ENCODE measurements at regions not wholly inside any gene's neighbourhood (a gene's known extent, or its start where the extent isn't known, plus 50 kb on each side); places are given as distances from the start of the nearest gene placed in this dataset.
A peak's percentile ranks its signal among the peaks of the same experiment; 100 is the strongest.
"Not testable (repeated sequence)": the region's sequence is repeated elsewhere in the genome, so short reads cannot be mapped to it uniquely, and the experiment has no call there.

GRCh38 chr2:91599000-91599399 lies 2907.5 kb downstream of the RPIA start:
- H3K4me3 Mint-ChIP-seq; intact Hi-C loops (cut with micrococcal nuclease); H3K27me3 Mint-ChIP-seq (ENCODE audit: insufficient read depth); H3K9me3 Mint-ChIP-seq; H3K36me3 Mint-ChIP-seq (ENCODE audit: low read depth); H3K4me1 Mint-ChIP-seq (ENCODE audit: low read depth); DNase-seq (ENCODE audit: low spot score); H3K27ac Mint-ChIP-seq: not testable (repeated sequence)

GRCh38 chr2:91602860-91603259 lies 2911.4 kb downstream of the RPIA start:
- DNase-seq (ENCODE audit: low spot score); H3K27me3 Mint-ChIP-seq (ENCODE audit: insufficient read depth); H3K9me3 Mint-ChIP-seq; H3K36me3 Mint-ChIP-seq (ENCODE audit: low read depth); H3K4me1 Mint-ChIP-seq (ENCODE audit: low read depth); H3K27ac Mint-ChIP-seq; H3K4me3 Mint-ChIP-seq; intact Hi-C loops (cut with micrococcal nuclease): not testable (repeated sequence)

GRCh38 chr2:91603996-91604395 lies 2912.5 kb downstream of the RPIA start:
- H3K4me3 Mint-ChIP-seq; H3K27me3 Mint-ChIP-seq (ENCODE audit: insufficient read depth); intact Hi-C loops (cut with micrococcal nuclease); H3K27ac Mint-ChIP-seq; H3K4me1 Mint-ChIP-seq (ENCODE audit: low read depth); H3K9me3 Mint-ChIP-seq; DNase-seq (ENCODE audit: low spot score); H3K36me3 Mint-ChIP-seq (ENCODE audit: low read depth): not testable (repeated sequence)

- DNase-seq (ENCODE audit: low spot score); H3K36me3 Mint-ChIP-seq (ENCODE audit: low read depth); intact Hi-C loops (cut with micrococcal nuclease); H3K27ac Mint-ChIP-seq; H3K4me1 Mint-ChIP-seq (ENCODE audit: low read depth); H3K27me3 Mint-ChIP-seq (ENCODE audit: insufficient read depth); H3K9me3 Mint-ChIP-seq; H3K4me3 Mint-ChIP-seq: not testable (repeated sequence)
These were observed 2913.2 kb downstream of the RPIA start for GRCh38 chr2:91604629-91605028.

DNA sequence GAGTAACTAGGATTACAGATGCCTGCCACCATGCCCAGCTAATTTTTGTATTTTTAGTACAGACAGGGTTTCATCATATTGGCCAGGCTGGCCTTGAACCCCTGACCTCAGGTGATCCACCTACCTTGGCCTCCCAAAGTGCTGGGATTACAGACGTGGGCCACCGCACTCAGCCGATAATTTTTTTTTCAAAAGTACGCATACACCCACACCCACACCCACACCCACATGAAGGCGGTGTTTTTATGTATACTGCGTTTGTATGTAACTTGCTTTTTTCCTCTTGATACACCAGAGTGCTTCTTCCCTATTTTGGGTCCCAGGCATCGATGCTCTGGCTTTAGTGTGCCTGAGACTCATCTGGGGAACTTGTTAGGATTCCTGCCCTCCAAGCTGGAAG lies 2932.3 kb downstream of the RPIA start:
- H3K27ac Mint-ChIP-seq; H3K27me3 Mint-ChIP-seq (ENCODE audit: insufficient read depth); H3K4me3 Mint-ChIP-seq; DNase-seq (ENCODE audit: low spot score); H3K9me3 Mint-ChIP-seq; intact Hi-C loops (cut with micrococcal nuclease); H3K4me1 Mint-ChIP-seq (ENCODE audit: low read depth); H3K36me3 Mint-ChIP-seq (ENCODE audit: low read depth): not testable (repeated sequence)

- H3K9me3 Mint-ChIP-seq; H3K4me3 Mint-ChIP-seq; H3K27ac Mint-ChIP-seq; H3K4me1 Mint-ChIP-seq (ENCODE audit: low read depth); intact Hi-C loops (cut with micrococcal nuclease); H3K36me3 Mint-ChIP-seq (ENCODE audit: low read depth); H3K27me3 Mint-ChIP-seq (ENCODE audit: insufficient read depth); DNase-seq (ENCODE audit: low spot score): not testable (repeated sequence)
These were observed 2937.0 kb downstream of the RPIA start for GRCh38 chr2:91628471-91628870.

DNA sequence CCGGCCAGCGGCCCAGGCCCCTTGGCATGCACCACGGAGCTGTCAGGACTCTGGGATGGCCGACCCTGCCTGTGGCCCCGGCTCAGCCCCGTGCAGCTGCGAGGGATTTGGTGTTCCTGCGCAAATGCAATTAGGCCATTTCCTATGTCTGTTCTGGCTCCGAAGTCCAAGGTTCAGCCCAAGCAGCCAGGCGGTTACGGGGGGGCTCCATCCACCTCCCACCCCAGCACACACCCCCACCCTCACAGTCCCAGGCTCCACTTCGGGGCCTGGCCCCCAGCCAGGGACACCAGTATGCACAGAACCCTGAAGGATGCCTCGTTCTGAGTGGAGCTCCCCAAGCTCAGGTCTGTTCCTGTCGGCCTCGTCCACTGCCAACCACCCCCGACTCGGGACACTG lies 2965.7 kb downstream of the RPIA start:
- H3K4me1 Mint-ChIP-seq (ENCODE audit: low read depth); H3K27me3 Mint-ChIP-seq (ENCODE audit: insufficient read depth); H3K4me3 Mint-ChIP-seq; intact Hi-C loops (cut with micrococcal nuclease); H3K36me3 Mint-ChIP-seq (ENCODE audit: low read depth); DNase-seq (ENCODE audit: low spot score); H3K27ac Mint-ChIP-seq; H3K9me3 Mint-ChIP-seq: not testable (repeated sequence)

GRCh38 chr2:91658336-91658735 lies 2966.9 kb downstream of the RPIA start:
- H3K27me3 Mint-ChIP-seq (ENCODE audit: insufficient read depth); H3K4me1 Mint-ChIP-seq (ENCODE audit: low read depth); DNase-seq (ENCODE audit: low spot score); H3K36me3 Mint-ChIP-seq (ENCODE audit: low read depth); intact Hi-C loops (cut with micrococcal nuclease); H3K4me3 Mint-ChIP-seq; H3K27ac Mint-ChIP-seq; H3K9me3 Mint-ChIP-seq: not testable (repeated sequence)

DNA sequence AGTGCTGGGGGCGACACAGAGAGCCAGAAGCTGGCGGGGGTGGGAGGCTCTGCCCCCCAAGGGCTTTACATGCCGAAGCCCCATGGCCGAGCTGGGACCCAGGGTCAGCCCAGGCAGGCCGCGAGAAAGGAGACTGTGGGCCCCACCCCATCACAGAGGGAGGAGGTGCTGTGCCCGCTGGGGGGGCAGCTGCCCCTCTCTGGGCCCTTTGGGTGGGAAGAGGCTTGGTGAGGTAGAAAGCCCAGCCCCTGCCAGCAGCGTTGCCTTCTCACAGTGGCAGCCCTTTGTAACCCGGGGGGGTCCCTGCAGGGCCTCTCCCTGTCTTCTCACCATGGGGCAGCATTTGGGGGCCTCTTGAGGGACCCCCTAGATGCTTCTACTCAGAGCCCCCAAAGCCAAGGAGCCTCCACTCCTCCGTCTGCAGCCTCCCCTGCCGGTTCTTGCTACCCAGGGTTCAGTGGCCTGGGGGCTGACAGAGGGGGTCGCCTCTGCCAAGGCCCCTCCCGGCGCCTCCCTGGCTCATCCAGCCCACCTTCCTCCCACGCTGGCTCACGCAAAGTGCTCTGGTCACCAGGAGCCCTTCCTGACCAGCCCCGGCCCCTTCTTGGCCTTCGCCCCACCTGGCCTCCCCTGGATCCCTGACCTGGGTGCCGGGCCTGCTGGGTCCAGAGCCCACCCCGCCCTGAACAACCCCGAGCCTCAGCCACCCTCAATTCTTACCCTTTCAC lies 2967.9 kb downstream of the RPIA start:
- peak overlapping the region; percentile 59 for H3K4me3 Mint-ChIP-seq
- intact Hi-C loops (cut with micrococcal nuclease); H3K9me3 Mint-ChIP-seq; H3K27ac Mint-ChIP-seq; DNase-seq (ENCODE audit: low spot score); H3K27me3 Mint-ChIP-seq (ENCODE audit: insufficient read depth); H3K4me1 Mint-ChIP-seq (ENCODE audit: low read depth); H3K36me3 Mint-ChIP-seq (ENCODE audit: low read depth): not testable (repeated sequence)

- intact Hi-C loops (cut with micrococcal nuclease); H3K4me1 Mint-ChIP-seq (ENCODE audit: low read depth); DNase-seq (ENCODE audit: low spot score); H3K9me3 Mint-ChIP-seq; H3K27ac Mint-ChIP-seq; H3K27me3 Mint-ChIP-seq (ENCODE audit: insufficient read depth); H3K36me3 Mint-ChIP-seq (ENCODE audit: low read depth): not testable (repeated sequence)
- peak overlapping the region; percentile 59 for H3K4me3 Mint-ChIP-seq
These were observed 2968.4 kb downstream of the RPIA start for GRCh38 chr2:91659917-91660275.

DNA sequence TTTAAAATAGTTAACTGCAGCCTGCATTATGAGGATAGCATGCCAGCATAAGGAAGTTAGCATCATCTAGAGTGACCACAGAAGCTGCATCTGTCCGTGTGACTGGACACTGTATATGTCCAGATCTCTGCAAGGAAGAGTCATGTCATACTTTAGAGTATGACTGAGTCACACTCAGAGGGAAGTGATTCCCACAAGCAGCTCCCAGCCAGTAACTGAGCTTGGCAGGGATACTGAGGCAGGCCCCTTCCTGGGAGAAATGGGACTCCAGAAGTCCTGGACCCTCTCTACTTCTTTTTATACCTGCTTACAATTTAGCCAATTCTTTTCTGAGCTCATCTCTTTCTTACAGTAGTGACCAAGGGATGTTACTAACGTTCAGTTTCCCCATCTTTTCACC lies 2975.9 kb downstream of the RPIA start:
- intact Hi-C loops (cut with micrococcal nuclease); H3K27me3 Mint-ChIP-seq (ENCODE audit: insufficient read depth); H3K4me3 Mint-ChIP-seq; H3K36me3 Mint-ChIP-seq (ENCODE audit: low read depth); H3K4me1 Mint-ChIP-seq (ENCODE audit: low read depth); H3K9me3 Mint-ChIP-seq; H3K27ac Mint-ChIP-seq; DNase-seq (ENCODE audit: low spot score): not testable (repeated sequence)

- H3K9me3 Mint-ChIP-seq; intact Hi-C loops (cut with micrococcal nuclease); DNase-seq (ENCODE audit: low spot score); H3K27ac Mint-ChIP-seq; H3K36me3 Mint-ChIP-seq (ENCODE audit: low read depth); H3K27me3 Mint-ChIP-seq (ENCODE audit: insufficient read depth); H3K4me3 Mint-ChIP-seq; H3K4me1 Mint-ChIP-seq (ENCODE audit: low read depth): not testable (repeated sequence)
These were observed 2994.1 kb downstream of the RPIA start for GRCh38 chr2:91685541-91685940.

DNA sequence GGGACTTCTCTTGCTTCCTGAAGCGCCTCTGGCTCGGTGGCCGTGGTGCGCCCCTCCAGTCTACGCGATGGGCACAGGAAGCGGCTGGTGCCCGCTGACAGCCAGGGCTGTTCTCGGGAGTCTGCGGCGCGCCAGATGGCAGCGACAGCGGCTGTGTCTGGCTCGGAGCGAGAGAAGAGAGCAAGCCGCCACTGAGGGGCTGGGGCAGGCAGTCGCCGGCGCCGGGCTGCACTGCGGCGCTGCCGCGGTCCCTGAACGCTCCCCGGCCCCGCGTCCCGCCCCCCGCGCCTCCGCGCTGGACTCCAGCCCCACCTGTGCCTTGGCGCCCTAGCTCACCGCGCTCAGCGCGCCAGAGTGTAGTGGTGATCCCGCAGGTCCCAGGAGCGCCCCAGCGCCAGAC lies 2994.6 kb downstream of the RPIA start:
- H3K27ac Mint-ChIP-seq; DNase-seq (ENCODE audit: low spot score); H3K4me3 Mint-ChIP-seq; H3K4me1 Mint-ChIP-seq (ENCODE audit: low read depth); intact Hi-C loops (cut with micrococcal nuclease); H3K36me3 Mint-ChIP-seq (ENCODE audit: low read depth); H3K27me3 Mint-ChIP-seq (ENCODE audit: insufficient read depth); H3K9me3 Mint-ChIP-seq: not testable (repeated sequence)

Measured in activated T-helper 1 cell treated with anti-CD3 and anti-CD28 coated beads, Interleukin-12 subunit alpha, Interleukin-12 subunit beta, Interleukin-2, Interleukin-4 antibody, amounts not matched to agents 30 ng/mL and 10 ng/mL and 1 ng/mL, durations not matched to agents 14 hours and 24 hours and 36 hours (primary cell).